GM12874 (cell line): ENCODE measurements at regions not wholly inside any gene's neighbourhood (a gene's known extent, or its start where the extent isn't known, plus 50 kb on each side); places are given as distances from the start of the nearest gene placed in this dataset.

Source experiments
- CTCF ChIP-seq: IDR thresholded peaks from 2 replicates; pipeline ENCODE4 v1.5.1; 2011; ENCODE audit warnings: low read depth, mild to moderate bottlenecking, control low read depth, low read length, moderate library complexity; ENCODE audit not compliant: insufficient read depth

GRCh38 chr9:16319646-16320045 is 550.8 kb downstream of the BNC2 start:
- no peak for TF ChIP-seq CTCF

DNA sequence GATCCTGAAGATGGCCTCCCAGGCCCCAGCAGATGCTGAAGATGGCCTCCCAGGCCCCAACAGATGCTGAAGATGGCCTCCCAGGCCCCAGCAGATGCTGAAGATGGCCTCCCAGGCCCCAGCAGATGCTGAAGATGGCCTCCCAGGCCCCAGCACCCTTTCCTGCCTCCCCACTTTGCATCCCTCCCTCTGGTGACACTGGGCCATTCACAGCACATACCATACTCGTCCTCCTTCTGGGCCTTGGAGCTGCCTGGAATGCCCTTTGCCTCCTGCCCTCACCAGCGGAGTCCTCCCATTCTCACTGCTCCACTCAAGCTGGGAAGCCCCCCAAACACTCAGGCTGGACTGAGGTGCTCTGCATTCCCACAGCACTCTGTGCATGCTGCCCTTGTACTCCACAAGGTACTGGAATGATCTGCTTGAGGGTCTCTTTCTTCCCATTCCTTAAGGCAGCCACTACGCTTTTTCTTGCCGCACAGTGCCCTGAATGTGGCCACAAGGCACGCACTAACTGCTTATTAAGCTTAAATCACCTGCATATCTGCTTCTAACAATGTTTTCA is 550.0 kb downstream of the BNC2 start:
- no peak for TF ChIP-seq CTCF

- no peak for TF ChIP-seq CTCF
These were observed 548.9 kb downstream of the BNC2 start for GRCh38 chr9:16321461-16322119.

GRCh38 chr9:16322849-16323248 is 547.6 kb downstream of the BNC2 start:
- no peak for TF ChIP-seq CTCF

DNA sequence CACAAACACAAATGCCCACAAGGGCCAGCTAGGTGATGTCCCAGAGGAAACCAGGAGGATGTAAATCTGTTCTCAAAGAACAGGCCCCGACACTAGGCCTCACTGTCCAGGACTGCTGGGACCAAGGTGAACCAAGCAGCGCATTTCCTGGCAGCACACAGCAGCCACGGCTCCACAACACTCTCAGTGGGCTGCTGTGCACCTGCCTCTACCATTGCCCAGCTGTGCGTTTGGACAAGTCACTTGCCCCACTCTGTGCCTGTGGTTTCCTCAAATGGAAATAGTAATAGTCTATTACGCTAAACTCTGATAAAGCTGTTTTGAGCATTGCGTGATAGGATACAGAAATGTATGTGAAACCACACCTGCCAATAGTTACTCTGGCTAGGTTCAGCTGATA is 544.5 kb downstream of the BNC2 start:
- TF ChIP-seq CTCF: no peak

DNA sequence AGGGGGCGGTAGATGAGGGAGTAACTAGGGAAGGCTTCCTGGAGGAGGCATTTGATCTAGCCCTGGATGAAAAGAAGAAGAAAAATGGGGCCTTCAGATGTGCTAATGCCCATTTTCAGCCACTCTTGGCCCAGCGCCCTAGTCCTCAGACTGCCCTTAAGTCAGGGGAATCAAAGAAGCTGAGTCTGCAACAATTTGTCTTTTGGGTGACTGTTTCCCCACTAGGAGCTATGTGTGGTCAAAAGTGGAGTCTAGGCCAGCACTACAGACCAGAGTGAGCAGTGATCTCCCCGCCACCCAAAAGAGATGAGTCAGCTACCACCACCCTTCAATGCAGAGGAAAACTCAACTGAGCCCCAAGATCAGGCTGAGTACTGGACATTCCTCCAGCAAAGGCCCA is 542.1 kb downstream of the BNC2 start:
- TF ChIP-seq CTCF: no peak

- TF ChIP-seq CTCF: no peak
These were observed 540.8 kb downstream of the BNC2 start for GRCh38 chr9:16329671-16330113.
